ENCODE measurements at regions not wholly inside any gene's neighbourhood (a gene's known extent, or its start where the extent isn't known, plus 50 kb on each side); places are given as distances from the start of the nearest gene placed in this dataset.

DNA sequence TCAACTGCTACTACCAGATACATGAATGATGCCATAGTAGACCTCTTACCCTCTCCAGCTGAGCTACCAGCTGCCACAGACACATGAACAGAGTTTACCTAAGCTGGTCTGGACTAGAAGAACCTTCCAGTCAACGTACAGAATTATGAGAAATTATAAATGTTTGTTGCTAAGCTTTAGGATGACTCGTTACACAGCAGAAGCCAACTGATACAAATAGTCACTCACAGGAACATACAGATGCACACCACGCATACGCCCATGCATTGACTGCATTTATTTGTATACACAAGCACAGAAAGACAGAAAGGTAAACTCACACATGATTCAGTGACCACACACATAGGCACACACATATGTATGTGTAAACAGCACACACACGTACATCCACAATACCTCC is 164.6 kb downstream of the SALL1 start:
- H3K9me3 ChIP-seq (ENCODE audit: control insufficient read depth, low read length), result peaks cover 6% of the 10 kb centered on the region
- H3K27ac ChIP-seq (ENCODE audit: low read depth, low read length), result no peak overlapping the region
- no peak overlapping the region for H3K27ac Mint-ChIP-seq
- no peak for DNase-seq
- no peaks in the 10 kb centered on the region for H3K4me1 ChIP-seq (ENCODE audit: control insufficient read depth, insufficient read depth, low read length)
- TF ChIP-seq, protein P1, sequence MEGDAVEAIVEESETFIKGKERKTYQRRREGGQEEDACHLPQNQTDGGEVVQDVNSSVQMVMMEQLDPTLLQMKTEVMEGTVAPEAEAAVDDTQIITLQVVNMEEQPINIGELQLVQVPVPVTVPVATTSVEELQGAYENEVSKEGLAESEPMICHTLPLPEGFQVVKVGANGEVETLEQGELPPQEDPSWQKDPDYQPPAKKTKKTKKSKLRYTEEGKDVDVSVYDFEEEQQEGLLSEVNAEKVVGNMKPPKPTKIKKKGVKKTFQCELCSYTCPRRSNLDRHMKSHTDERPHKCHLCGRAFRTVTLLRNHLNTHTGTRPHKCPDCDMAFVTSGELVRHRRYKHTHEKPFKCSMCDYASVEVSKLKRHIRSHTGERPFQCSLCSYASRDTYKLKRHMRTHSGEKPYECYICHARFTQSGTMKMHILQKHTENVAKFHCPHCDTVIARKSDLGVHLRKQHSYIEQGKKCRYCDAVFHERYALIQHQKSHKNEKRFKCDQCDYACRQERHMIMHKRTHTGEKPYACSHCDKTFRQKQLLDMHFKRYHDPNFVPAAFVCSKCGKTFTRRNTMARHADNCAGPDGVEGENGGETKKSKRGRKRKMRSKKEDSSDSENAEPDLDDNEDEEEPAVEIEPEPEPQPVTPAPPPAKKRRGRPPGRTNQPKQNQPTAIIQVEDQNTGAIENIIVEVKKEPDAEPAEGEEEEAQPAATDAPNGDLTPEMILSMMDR (conservative IDR thresholded peaks at IDR 0.05), result no peak
- no peaks in the 10 kb centered on the region for H3K36me3 Mint-ChIP-seq (ENCODE audit: low read depth)
- H3K4me1 Mint-ChIP-seq, result no peaks in the 10 kb centered on the region
- H3K4me3 ChIP-seq (ENCODE audit: low read length), result no peak overlapping the region
- WGBS, 2 experiments (ENCODE audit: insufficient coverage in 1 of 2, insufficient read length in 1 of 2), result 64 to 100% methylated on average over 2 to 5 of the region's 5 CpGs
- H3K4me3 Mint-ChIP-seq, result no peak overlapping the region
- no peaks in the 10 kb centered on the region for H3K27me3 ChIP-seq (ENCODE audit: control insufficient read depth, insufficient read depth, low read length, poor library complexity, severe bottlenecking)
- no peak overlapping the region for H3K9ac ChIP-seq (ENCODE audit: extremely low read depth, low read length, poor library complexity, severe bottlenecking)
- no peaks in the 10 kb centered on the region for H3K27me3 Mint-ChIP-seq (ENCODE audit: insufficient read depth)
- H3K36me3 ChIP-seq (ENCODE audit: control insufficient read depth, insufficient read depth, low read length), result no peaks in the 10 kb centered on the region
- H3K9me3 Mint-ChIP-seq, result no peaks in the 10 kb centered on the region

DNA sequence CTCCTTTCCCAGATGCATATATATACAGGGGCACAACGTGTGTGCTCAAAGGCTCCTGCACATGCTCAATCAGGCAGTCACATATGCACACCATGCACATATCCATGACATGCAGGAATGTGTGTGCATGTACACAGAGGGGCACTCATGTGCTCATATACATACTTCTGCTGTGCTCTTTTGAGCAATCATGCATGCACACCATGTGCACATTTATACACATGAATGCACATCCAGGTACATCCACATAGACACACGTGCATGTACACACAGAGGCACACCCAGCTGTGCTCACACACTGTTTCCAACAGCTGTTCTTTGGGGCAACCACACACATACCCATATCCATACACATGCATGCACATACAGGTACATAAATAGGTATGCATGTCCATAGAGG is 165.3 kb downstream of the SALL1 start:
- Mint-ChIP-seq H3K27me3 (ENCODE audit: insufficient read depth) (no peaks in the 10 kb centered on the region), H3K9me3 (no peaks in the 10 kb centered on the region), H3K4me3 (no peak overlapping the region), H3K4me1 (no peaks in the 10 kb centered on the region), H3K36me3 (ENCODE audit: low read depth) (no peaks in the 10 kb centered on the region), H3K27ac (no peak overlapping the region)
- Histone ChIP-seq H3K27ac (ENCODE audit: low read depth, low read length) (no peak overlapping the region), H3K27me3 (ENCODE audit: control insufficient read depth, insufficient read depth, low read length, poor library complexity, severe bottlenecking) (no peaks in the 10 kb centered on the region), H3K9ac (ENCODE audit: extremely low read depth, low read length, poor library complexity, severe bottlenecking) (no peak overlapping the region), H3K4me1 (ENCODE audit: control insufficient read depth, insufficient read depth, low read length) (no peaks in the 10 kb centered on the region), H3K9me3 (ENCODE audit: control insufficient read depth, low read length) (peaks cover 6% of the 10 kb centered on the region), H3K36me3 (ENCODE audit: control insufficient read depth, insufficient read depth, low read length) (no peaks in the 10 kb centered on the region), H3K4me3 (ENCODE audit: low read length) (no peak overlapping the region)
- no peak for DNase-seq
- 89% methylated on average over 2 of the region's 2 CpGs; no CpG with 5 or more reads in 1 of the 2 experiments for WGBS, 2 experiments (ENCODE audit: insufficient coverage in 1 of 2, insufficient read length in 1 of 2)
- TF ChIP-seq, protein P1 (conservative IDR thresholded peaks at IDR 0.05), result no peak

DNA sequence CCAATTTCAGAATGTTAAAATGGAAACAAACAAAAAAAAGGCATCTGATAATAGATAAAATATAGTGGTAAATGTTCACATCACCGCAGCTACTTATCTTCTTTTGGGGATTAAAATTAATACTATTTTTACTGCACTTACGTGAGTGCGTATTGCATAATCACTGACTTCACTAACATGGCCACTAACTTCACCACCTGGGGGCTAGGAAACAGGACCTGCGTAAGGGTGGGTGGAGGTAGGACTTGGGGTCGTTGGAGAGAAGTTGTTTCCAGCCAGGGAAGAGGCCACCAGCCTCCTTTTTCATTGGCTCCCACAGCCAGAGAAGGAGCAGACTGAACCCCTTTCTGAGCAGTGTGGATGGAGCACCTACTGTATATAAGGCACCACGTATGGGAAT is 166.4 kb downstream of the SALL1 start:
- Histone ChIP-seq H3K27me3 (ENCODE audit: control insufficient read depth, insufficient read depth, low read length, poor library complexity, severe bottlenecking) (no peaks in the 10 kb centered on the region), H3K9me3 (ENCODE audit: control insufficient read depth, low read length) (peaks cover 6% of the 10 kb centered on the region), H3K4me1 (ENCODE audit: control insufficient read depth, insufficient read depth, low read length) (no peaks in the 10 kb centered on the region), H3K27ac (ENCODE audit: low read depth, low read length) (no peak overlapping the region), H3K9ac (ENCODE audit: extremely low read depth, low read length, poor library complexity, severe bottlenecking) (no peak overlapping the region), H3K4me3 (ENCODE audit: low read length) (no peak overlapping the region), H3K36me3 (ENCODE audit: control insufficient read depth, insufficient read depth, low read length) (no peaks in the 10 kb centered on the region)
- no peak for DNase-seq
- 73 to 77% methylated on average over 2 to 6 of the region's 6 CpGs for WGBS, 2 experiments (ENCODE audit: insufficient coverage in 1 of 2, insufficient read length in 1 of 2)
- Mint-ChIP-seq H3K27me3 (ENCODE audit: insufficient read depth) (no peaks in the 10 kb centered on the region), H3K27ac (no peak overlapping the region), H3K36me3 (ENCODE audit: low read depth) (no peaks in the 10 kb centered on the region), H3K4me3 (no peak overlapping the region), H3K4me1 (no peaks in the 10 kb centered on the region), H3K9me3 (no peaks in the 10 kb centered on the region)
- TF ChIP-seq, protein P1 (conservative IDR thresholded peaks at IDR 0.05), result no peak
